Suprapubic skin (tissue), 3 donors: ENCODE measurements at regions not wholly inside any gene's neighbourhood (a gene's known extent, or its start where the extent isn't known, plus 50 kb on each side); places are given as distances from the start of the nearest gene placed in this dataset.

ENCODE experiments used
- EP300 ChIP-seq: sonication (generic); formaldehyde crosslinking; IDR thresholded peaks from one replicate; pipeline ENCODE4 v1.6.1; 2017; ENCODE audit warnings: antibody characterized with exemption
- POLR2A ChIP-seq, 2 donors: fragments of 450-650 bp; IDR thresholded peaks; one replicate each; pipeline ENCODE4 v1.6.1; 2017; ENCODE audit warnings: antibody characterized with exemption in 2 of 2, mild to moderate bottlenecking in 2 of 2, moderate library complexity in 2 of 2
- TF ChIP-seq, protein P1 (sequence below), 2 donors: fragments of 200-600 bp in 1 of 2; fragments of 450-650 bp in 1 of 2; sonication (generic) in 1 of 2; IDR thresholded peaks; one replicate each; pipeline ENCODE4 v1.5.1; 2016 to 2019; ENCODE audit warnings: antibody characterized with exemption in 2 of 2, mild to moderate bottlenecking in 1 of 2, moderate library complexity in 1 of 2

DNA sequence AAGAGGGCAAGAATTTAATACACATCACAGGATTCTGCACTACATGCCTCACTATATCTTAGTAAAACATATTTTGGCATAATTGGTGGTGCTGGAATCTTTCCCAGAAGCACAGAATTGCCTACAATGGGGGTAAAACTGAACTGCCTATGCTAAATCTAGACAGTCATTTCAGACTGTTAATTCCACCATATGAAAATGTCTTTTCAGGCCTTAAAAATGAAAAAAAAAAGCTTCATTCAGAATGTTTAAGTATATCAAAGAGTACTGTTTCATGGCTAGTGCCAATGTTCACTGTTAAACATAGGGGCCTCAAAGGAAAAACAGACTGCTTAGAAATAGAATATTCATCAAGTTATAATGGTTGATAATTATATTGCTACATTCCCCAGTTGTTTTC is 797.0 kb downstream of the PCDH19 start:
- TF ChIP-seq, protein P1, sequence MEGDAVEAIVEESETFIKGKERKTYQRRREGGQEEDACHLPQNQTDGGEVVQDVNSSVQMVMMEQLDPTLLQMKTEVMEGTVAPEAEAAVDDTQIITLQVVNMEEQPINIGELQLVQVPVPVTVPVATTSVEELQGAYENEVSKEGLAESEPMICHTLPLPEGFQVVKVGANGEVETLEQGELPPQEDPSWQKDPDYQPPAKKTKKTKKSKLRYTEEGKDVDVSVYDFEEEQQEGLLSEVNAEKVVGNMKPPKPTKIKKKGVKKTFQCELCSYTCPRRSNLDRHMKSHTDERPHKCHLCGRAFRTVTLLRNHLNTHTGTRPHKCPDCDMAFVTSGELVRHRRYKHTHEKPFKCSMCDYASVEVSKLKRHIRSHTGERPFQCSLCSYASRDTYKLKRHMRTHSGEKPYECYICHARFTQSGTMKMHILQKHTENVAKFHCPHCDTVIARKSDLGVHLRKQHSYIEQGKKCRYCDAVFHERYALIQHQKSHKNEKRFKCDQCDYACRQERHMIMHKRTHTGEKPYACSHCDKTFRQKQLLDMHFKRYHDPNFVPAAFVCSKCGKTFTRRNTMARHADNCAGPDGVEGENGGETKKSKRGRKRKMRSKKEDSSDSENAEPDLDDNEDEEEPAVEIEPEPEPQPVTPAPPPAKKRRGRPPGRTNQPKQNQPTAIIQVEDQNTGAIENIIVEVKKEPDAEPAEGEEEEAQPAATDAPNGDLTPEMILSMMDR (IDR thresholded peaks at IDR 0.05), result no peak
- TF ChIP-seq POLR2A (IDR thresholded peaks at IDR 0.05) (no peak), EP300 (no peak)
